Activated CD8-positive, alpha-beta memory T cell treated with anti-CD3 and anti-CD28 coated beads for 1 hour (primary cell): ENCODE measurements at regions not wholly inside any gene's neighbourhood (a gene's known extent, or its start where the extent isn't known, plus 50 kb on each side); places are given as distances from the start of the nearest gene placed in this dataset.

Source experiments
- DNase-seq, 2 donors: peaks; one replicate each; pipeline ENCODE4 v3.0.0-alpha.2; 2020; ENCODE audit warnings: low read depth in 1 of 2; ENCODE audit errors: extremely low read depth in 1 of 2

DNA sequence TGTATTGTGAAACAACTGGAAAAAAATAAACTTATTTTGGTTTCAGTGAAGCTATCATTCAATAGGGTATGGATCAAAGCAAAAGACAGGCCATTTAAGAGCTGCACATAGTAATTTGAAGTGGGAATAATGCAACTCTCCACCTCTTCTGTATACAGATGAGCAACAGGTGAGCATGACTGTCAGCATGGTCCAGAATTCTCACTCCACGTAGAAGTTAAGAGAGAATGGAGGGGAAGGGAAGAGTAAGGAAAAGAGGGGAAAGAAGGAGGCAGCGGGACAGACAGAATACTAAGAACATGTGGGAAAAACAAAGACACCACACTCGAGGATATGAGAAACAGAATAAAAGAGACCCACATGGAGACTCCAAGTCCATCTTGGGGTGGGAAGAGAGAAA, 396.1 kb upstream of the GRIA1 start:
- DNase-seq, result no peak

DNA sequence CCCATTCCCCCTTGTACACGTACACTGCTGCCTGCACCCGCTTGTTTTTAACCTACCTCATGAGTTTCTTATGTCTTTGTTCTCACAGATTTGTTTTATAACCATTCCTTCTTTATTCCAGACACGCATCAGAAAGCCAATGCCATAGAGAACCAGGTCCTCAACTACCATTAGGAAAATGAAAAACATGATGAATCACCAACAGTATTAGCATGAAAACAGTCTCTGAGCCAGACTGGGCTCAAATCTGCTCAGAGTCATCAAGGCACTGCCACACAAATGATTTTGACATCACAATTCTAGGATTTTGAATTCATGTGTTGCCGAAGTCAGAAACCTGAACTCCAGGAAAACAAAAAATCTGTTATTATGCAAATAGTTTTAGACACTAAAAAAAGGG, 394.1 kb upstream of the GRIA1 start:
- DNase-seq, result no peak

DNA sequence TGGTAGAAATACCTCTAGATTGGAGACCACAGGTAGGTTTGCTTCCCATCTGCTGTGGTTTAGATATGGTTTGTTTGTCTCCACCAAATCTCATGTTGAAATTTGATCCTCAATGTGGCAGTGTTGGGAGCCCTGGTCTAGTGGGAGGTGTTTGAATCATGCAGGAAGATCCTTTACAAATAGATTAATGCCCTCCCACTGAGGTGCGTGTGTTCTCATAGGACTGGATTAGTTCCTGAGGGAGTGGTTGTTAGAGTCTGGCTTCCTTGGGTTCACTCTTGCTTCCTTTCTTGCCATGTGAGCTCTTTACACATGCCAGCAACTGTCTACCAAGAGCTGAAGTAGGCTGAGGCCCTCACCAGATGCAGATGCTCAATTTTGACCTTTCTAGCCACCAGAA, 391.1 kb upstream of the GRIA1 start:
- DNase-seq, result no peak

DNA sequence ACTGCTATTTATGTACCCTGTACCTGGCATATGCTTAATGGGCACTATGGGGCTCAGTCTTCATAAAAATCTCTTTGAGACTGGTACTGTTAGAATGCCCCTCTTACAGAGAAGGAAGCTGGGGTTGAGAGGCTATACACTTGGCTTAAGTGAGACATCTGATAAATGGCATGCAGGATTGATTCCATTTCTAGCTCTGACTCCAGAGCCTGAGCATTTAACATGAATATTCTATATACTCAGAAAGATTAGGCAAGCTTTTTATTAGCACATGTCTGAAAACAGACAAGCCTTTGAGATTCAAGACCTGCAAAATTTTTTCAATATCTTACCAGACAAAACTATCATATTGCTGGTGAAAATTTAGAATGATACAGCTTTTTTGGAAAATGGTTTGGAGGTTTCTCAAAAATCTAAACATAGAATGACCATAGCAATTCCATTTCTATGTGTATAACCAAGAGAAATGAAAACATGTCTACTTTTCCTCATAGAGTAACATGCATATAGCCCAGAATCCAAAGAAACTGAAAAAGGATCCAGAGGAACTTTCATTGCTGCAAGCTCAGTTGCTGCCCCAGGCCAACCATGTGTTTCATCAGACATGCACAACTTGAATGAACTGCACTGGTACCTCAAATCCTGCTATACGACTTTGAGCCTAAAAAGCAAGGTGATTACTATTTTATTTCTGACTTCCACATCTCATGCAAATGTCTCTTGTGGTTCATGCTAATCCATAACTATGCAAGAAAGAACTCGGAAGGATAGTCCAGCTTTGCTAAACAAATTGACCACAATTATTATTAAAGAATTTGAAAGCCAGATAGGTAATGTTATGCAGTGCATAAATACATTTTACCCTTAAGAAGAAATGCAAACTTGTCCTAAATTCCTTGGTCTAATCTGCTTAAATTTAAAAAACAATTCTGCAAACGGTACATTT, 389.0 kb upstream of the GRIA1 start:
- DNase-seq, result no peak

DNA sequence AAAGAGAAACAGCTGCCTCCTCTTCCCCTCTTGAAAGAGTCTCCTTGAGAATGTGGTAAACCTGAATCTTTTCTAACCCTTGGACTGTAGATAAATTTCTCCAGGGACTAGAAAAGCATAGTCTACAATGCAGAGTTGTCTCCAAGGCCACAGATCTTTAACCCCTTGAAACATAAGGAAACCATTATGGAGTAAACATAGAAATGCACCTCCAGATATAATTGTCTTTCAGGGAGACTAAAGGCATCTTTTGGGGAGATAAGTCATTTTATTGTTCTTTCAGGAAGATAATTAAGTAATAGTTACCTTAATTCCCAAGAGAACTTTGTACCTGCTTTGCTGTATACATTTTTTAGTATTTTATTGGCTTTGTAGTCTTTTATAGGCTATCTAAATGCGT, 373.6 kb upstream of the GRIA1 start:
- no peak for DNase-seq

DNA sequence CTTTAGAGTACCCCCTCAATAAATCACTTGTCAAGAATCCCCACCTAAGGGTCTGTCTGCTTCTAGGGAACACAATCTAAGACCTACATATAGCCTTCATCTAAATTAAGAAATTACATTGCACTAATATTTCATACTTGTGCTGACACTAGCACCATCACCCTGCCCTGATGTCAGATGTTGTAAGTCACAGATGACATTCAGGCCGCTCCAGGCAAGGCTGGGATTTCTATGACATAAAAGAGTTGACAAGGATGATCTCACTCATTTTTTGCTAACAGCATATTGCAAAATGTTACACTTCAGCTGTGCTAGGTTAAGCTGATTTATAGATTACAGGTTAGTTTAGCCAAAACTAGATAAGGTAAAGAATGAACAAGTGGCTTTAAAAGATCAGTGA, 372.5 kb upstream of the GRIA1 start:
- DNase-seq, result no peak

DNA sequence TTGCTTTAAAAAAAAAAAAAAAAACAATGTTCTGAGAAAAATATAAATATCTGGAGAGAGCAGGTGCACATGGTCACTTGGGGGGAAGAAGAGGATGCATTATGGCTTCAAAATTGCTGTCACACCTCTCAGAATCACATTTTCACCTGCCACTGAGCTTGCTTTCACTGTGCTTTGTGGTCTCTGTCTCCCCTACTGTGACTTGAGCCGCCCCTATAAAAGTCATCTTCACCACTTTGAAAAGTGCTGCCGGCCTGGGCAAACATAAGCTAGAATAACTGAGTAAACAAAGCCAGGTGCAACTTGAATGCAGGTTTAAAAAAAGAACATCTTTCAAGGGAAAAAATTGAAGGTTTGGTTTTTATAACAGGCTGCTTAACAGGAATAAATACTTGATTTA, 368.1 kb upstream of the GRIA1 start:
- no peak for DNase-seq

DNA sequence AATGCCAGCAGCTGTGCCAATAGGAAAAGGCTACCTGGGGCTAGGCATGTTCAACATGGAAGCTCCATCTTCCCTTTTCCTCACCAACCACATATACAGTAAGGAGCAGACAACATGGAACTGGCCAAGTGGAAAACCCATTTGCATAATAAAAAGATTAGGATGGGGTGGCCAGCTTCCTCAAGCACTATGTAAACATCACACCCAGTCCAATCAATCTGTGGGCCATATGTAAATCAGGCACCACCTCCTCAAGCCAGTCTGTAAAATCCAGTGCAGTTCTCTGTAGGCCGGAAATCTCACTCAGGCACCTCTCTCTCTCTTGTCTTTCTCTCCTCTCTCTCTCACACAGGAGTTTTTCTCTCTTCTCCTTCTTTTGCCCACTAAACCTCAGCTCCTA, 360.2 kb upstream of the GRIA1 start:
- DNase-seq, result no peak

DNA sequence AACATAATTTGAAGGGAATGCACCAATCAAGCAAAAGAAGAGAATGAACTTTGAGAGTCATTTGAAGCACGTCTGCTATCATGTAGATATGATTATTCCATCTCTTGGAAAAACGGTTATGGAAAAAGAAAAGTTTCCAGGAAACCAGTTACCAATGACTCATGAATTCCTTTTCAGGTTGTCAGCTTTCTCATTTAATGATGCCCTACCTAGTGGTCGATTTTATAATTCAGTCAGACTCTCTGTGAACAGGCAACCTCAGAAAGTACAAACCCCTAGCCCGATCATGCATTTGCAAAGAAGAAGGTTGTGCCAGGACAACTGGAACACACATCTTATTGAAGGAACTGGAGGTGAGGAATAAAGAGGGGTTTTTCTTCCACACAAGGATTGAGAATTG, 355.1 kb upstream of the GRIA1 start:
- DNase-seq, result no peak

DNA sequence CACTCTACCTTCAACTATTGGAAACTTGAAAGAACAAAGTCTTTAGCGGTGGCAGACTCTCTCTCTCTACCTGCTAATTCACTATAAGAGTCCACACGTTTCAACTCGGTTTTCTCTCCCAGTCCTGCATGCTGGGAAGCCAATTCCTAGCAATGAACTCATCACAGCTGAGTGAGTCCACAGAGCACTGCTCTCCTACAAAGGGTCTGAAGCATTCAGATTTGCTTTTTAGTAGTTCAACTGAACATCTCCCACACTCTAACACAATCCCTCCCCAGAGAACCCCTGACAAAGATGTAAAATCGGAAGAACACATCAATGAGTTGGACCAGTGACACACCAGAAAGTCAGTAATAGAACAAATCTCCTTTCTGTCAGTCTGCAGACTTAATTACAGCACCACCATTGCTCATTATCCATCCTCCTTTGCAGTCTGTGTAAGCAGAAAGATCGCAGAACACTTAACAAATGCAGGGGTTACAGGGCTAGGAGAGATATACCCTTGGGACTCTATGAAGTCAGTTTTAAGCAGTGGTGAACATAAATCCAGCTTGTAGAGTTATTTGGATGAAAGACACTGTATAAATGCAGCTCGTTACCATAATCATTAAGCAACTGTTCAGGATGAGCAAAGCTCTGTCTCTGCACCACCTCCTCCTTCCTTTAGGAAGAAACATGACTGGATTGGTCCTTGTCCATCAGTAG, 353.4 kb upstream of the GRIA1 start:
- no peak for DNase-seq

DNA sequence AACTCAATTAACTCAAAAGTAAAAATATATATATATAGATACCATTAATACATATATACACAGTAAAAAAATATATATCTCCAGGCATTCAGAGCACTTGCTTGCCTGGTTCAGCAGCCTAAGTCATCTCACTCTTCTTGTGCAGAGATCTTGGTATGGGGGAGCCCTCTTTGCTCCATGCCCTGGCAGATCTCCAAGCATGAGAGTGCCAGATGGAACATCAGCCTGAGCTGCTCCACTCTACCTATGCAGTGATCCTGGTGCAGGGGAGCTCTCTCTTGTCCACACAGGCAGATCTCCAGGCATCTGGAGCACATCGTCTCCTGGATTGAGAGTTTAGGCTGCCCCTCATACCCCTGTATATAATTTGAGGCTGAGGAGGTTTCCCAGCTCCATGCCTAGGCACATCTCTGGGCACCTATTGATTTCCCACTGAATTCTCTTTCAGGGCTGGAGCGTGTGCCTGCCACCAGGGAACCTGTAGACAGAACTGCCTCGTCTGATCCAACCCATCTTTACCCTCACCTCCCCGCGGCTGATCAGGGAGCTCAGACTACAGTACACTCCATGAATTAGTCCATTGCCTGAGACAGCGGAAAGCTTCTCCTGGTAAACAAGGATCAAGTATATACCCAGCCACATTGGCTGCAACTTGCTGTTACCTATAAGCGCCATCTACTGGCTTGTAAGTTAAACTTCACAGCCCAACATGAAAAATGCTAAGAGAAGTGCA, 342.4 kb upstream of the GRIA1 start:
- no peak for DNase-seq

DNA sequence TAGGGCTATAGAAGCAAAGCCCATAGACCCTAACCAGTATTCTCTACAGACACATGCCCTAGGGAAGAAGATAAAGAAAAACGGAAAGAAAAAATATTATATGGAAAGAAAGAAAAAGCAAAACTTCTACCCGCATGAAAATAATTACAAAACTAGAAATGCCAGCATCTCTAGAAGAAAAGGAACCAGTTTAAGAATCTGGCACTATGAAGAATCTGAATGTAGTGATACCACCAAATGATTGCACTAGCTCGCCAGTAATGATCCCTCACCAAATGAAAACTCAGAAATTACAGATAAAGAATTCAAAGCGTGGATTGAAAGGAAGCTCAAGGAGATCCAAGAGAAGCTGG, 341.9 kb upstream of the GRIA1 start:
- no peak for DNase-seq

DNA sequence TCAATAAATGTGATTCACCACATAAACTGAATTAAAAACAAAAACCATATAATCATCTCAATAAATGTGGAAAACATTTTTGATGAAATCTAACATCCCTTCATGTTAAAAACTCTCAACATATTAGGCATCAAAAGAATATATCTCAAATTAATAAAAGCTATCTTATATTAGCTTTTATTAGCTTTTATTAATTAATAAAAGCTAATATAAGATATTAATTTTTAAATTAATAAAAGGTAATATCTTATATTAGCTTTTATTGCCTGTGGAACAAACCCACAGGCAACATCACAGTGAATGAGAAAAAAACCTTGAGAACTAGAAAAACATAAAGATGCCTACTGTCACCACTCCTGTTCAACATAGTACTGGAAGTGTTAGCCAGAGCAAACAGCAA, 338.9 kb upstream of the GRIA1 start:
- DNase-seq, result no peak

DNA sequence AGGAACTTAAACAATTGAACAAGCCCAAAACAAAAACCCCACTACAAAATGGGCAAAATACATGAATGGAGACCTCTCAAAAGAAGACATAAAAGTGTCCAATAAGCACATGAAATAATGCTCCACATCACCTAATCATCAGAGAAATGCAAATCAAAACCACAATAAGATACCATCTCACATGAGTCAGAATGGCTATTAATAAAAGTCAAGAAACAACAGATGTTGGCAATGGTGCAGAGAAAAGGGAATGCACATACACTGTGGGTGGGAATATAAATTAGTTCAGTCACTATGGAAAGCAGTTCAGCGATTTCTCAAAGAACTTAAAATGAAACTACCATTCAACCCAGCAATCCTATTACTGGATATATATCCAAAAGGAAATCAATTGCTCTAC, 337.4 kb upstream of the GRIA1 start:
- DNase-seq, result no peak

DNA sequence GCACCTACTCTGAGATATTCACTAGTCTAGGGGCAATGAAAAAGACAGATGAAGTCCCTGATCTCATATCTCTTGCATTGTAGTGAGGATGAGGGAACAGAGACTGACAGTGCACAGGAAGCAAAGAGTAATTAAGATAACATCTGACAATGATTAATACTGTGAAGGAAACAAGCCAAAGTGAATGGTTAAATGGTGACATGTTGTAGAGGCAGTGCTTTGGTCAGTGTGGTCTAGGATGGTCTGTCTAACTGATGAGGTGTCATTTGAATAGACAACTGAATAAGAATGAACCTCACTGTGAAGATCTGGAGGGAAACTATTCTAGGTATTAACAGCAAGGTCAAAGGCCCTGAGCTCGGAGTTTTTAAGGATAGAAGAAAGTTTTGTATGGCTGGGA, 333.3 kb upstream of the GRIA1 start:
- no peak for DNase-seq

DNA sequence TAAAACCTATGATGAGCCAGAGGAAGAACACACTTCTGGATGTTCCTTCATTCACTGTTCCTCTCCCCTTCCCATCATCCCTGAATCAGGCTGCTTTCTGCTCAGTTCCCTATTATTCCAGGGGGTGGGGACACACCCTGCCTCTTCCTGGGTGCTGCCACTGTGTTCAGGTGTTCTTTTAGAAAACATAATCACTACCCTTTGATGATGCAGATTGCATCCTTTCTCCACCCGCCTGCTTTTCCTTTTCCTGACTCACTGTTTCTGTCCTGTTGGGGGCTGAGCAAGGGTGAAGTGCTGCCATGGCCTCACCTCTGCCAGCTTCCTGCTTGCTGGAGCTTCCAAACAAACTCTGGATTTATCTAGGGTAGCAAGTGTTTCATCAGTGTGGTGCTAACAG, 331.9 kb upstream of the GRIA1 start:
- DNase-seq, result no peak

DNA sequence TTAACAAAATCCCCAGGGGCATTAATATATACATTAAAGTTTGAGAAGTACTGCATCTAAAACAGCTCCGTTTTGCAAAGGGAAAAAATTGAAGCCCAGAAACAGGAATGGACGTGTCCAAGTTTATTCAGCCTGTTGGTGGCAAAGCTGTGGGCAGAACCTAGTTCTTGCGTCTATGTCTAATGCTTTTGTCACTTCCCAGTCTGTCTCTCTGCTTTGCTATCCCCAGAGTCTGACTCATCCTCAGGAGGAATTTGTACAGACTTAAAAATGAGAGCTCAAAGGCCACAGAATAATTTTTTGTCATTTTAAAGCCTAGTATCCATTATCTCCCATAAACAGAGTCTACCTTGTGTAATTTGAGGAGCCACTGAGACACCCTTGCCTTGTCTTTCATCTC, 330.9 kb upstream of the GRIA1 start:
- DNase-seq, result no peak

DNA sequence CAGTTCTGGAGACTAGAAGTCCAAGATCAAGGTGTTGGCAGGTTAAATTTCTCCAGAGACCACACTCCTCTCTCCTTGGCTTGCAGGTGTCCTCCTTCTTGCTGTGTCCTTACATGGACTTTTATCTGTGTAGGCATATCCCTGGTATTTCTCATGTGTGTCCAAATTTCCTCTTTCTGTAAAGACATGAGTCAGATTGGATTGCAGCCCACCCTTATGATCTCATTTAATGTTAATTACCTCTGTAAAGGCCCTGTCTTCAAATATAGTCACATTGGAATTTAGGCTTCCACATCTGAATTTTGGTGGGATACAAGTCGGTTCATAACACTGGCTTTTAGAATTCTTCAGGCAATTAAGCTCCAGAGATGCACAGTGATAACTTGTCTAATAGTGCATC, 322.2 kb upstream of the GRIA1 start:
- no peak for DNase-seq

DNA sequence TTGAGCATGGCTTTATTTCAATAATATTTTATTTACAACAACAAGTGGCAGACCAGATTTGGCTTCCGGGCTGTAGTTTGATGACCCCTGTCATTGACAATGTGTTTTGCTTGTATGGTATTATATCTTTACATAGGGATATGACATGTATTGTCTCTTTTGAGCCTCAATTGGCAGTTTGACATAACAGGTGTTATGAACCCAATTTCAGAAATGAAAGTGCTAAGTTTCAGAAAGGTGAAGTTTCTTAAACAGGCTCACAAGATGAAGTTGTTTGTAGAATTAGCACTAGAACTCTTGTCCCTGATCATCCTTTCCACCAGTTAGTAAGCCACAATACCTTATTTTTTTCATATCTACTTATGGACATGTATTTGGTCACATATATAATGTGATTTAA, 303.0 kb upstream of the GRIA1 start:
- DNase-seq, result no peak

DNA sequence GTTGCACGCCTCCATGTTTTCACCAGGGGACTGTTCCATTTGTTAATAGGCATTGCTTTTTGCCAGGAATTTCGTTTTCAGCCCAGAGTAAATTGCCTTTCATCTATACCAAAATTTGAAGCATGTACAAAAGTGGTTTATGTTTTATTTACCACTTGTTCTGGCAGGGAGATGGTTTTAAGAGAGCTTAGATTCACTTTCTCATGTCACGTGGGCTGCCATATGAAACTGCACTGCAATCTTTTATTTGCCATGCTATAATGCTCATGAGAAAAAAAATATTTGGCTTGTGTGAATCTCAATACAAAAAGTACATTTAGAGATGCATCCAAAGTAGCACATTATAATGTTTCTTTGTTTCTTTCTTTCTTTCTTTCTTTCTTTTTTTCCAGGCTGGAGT, 284.1 kb upstream of the GRIA1 start:
- no peak for DNase-seq

DNA sequence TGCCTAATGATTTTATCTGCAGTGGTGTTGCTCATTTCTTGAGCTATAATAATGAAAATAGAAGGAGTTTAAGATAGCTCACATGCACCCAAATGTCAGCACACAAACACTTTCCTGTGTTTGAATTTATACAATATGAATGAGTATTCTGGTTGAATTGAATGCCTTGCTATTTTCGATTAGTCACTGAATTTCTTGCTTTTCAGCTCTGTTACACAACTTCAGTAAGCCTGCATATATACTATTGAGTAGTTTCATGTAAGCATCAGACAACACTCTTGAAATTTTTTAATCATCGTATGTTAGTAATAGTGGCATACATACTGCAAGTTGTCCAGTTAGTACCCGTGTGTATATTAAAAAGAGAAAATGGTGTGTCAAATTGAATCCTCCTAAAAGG, 281.5 kb upstream of the GRIA1 start:
- no peak for DNase-seq

DNA sequence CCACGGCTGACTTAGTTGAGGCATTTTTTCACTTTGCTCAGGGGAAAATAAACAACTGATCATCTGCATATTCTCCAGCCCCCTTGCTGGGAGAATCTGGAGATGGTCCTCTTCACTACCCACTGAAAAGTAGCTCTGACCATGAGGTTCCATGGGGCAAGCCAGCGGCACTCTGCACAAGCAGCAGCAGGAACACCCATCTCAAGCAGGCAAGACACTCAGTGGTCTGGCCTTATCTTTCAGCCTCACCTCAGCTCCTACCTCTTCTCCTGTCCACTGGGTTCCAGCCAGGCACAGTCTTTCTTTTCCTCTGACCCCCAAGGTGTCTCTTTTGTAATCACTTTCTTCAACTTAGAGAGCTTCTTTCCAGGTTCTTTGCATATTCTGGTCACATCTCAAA, 280.8 kb upstream of the GRIA1 start:
- no peak for DNase-seq
